ENCODE measurements at regions not wholly inside any gene's neighbourhood (a gene's known extent, or its start where the extent isn't known, plus 50 kb on each side); places are given as distances from the start of the nearest gene placed in this dataset.

DNA sequence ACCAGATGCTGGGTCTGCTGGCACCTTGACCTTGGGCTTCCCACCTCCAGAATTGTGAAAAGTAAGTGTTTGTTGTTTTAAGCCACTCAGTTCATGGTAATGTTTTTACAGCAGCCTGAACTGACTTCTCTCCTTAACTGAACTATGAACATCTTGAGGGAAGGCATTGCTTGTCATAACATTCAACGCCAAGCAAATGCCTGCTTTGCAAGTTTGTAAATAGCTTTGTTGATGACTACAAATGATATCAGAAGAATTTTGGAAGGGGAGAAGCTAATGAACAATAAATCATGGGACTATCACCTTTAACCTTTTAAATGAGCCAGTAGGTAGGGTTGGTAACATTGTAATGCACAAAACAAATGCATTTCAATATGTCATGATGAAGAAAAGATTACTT lies 402.4 kb upstream of the ADARB2 start:
- Histone ChIP-seq H4K91ac (ENCODE audit: low read length) (no peak overlapping the region), H2BK120ac (ENCODE audit: low read depth, low read length) (no peak overlapping the region), H3K14ac (ENCODE audit: low read length in 2 of 2) (no peak overlapping the region), H3K9me3 (ENCODE audit: control insufficient read depth, low read length) (no peaks in the 10 kb centered on the region), H3K4me2 (ENCODE audit: low read length, poor library complexity, severe bottlenecking) (no peak overlapping the region), H2BK5ac (ENCODE audit: low read depth, low read length, poor library complexity, severe bottlenecking) (no peak overlapping the region), H4K8ac (ENCODE audit: low read length) (no peak overlapping the region), H3K18ac (ENCODE audit: low read depth in 1 of 2, low read length in 2 of 2) (no peak overlapping the region), H3K27me3 (ENCODE audit: control insufficient read depth in 1 of 2, insufficient read depth in 1 of 2, low read length in 2 of 2) (no peaks in the 10 kb centered on the region), H3K27ac (ENCODE audit: low read length, poor library complexity, severe bottlenecking) (no peak overlapping the region), H3K4me3 (ENCODE audit: insufficient read depth in 1 of 2, low read depth in 1 of 2, low read length in 2 of 2) (no peak overlapping the region), H3K36me3 (ENCODE audit: control insufficient read depth in 1 of 2, insufficient read depth in 2 of 2, low read depth in 1 of 2, low read length in 2 of 2) (no peaks in the 10 kb centered on the region), H2AK5ac (ENCODE audit: low read length, severe bottlenecking) (no peak overlapping the region), H3K4ac (ENCODE audit: low read depth in 1 of 2, low read length in 2 of 2) (no peak overlapping the region), H2BK15ac (ENCODE audit: low read depth, poor library complexity, severe bottlenecking) (no peak overlapping the region), H3K4me1 (ENCODE audit: control insufficient read depth, insufficient read depth, low read depth, low read length) (no peaks in the 10 kb centered on the region), H2AFZ (ENCODE audit: low read depth, low read length) (no peak overlapping the region), H3K9ac (ENCODE audit: low read length) (no peak overlapping the region), H3K79me1 (replicated peaks; ENCODE audit: low read length, poor library complexity, severe bottlenecking) (no peaks in the 10 kb centered on the region), H2BK12ac (ENCODE audit: low read length in 2 of 2) (no peak overlapping the region), H3K23ac (ENCODE audit: low read length in 2 of 2) (no peak overlapping the region)
- no peak for DNase-seq
- 50% methylated on average over 1 of the region's 1 CpG for WGBS

DNA sequence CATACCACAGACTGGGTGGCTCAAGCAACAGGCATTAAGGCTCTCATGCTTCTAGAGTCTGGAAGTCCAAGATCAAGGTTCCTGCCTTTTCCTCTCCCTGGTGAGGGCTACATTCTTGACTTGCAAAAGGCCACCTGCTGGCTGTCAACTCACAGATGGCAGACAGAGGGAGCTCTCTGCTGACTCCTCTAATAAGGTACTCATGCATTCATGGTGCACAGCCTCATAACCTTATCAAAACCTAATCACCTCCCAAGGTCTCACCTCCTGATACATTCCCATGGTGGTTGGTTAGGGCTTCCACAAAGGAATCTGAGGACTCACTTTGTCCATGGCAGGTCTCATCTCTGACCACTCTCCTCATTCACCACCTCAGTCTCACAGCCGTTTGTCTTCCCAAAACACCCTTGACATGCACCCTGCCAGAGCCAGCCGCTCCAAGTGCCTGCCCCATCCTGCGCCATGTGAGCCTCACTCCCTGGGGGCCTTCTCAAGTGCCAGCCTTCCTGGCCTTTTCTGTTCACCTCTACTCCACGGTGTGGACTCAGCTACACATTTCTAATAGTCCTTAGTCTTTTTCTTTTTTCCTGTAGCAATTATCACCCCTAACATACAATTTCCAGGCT lies 400.3 kb upstream of the ADARB2 start:
- Histone ChIP-seq H2AFZ (ENCODE audit: low read depth, low read length) (no peak overlapping the region), H3K4me1 (ENCODE audit: control insufficient read depth, insufficient read depth, low read depth, low read length) (no peaks in the 10 kb centered on the region), H4K8ac (ENCODE audit: low read length) (no peak overlapping the region), H3K27me3 (ENCODE audit: control insufficient read depth in 1 of 2, insufficient read depth in 1 of 2, low read length in 2 of 2) (no peaks in the 10 kb centered on the region), H2BK15ac (ENCODE audit: low read depth, poor library complexity, severe bottlenecking) (no peak overlapping the region), H3K4me2 (ENCODE audit: low read length, poor library complexity, severe bottlenecking) (no peak overlapping the region), H3K14ac (ENCODE audit: low read length in 2 of 2) (no peak overlapping the region), H3K4ac (ENCODE audit: low read depth in 1 of 2, low read length in 2 of 2) (no peak overlapping the region), H3K27ac (ENCODE audit: low read length, poor library complexity, severe bottlenecking) (no peak overlapping the region), H3K18ac (ENCODE audit: low read depth in 1 of 2, low read length in 2 of 2) (no peak overlapping the region), H2BK12ac (ENCODE audit: low read length in 2 of 2) (no peak overlapping the region), H3K9ac (ENCODE audit: low read length) (no peak overlapping the region), H2BK5ac (ENCODE audit: low read depth, low read length, poor library complexity, severe bottlenecking) (no peak overlapping the region), H4K91ac (ENCODE audit: low read length) (no peak overlapping the region), H3K79me1 (replicated peaks; ENCODE audit: low read length, poor library complexity, severe bottlenecking) (no peaks in the 10 kb centered on the region), H3K9me3 (ENCODE audit: control insufficient read depth, low read length) (peaks cover 3% of the 10 kb centered on the region), H3K4me3 (ENCODE audit: insufficient read depth in 1 of 2, low read depth in 1 of 2, low read length in 2 of 2) (no peak overlapping the region), H2BK120ac (ENCODE audit: low read depth, low read length) (no peak overlapping the region), H3K23ac (ENCODE audit: low read length in 2 of 2) (no peak overlapping the region), H3K36me3 (ENCODE audit: control insufficient read depth in 1 of 2, insufficient read depth in 2 of 2, low read depth in 1 of 2, low read length in 2 of 2) (no peaks in the 10 kb centered on the region), H2AK5ac (ENCODE audit: low read length, severe bottlenecking) (no peak overlapping the region)
- 68% methylated on average over 4 of the region's 4 CpGs for WGBS
- peak; percentile 5 for DNase-seq

DNA sequence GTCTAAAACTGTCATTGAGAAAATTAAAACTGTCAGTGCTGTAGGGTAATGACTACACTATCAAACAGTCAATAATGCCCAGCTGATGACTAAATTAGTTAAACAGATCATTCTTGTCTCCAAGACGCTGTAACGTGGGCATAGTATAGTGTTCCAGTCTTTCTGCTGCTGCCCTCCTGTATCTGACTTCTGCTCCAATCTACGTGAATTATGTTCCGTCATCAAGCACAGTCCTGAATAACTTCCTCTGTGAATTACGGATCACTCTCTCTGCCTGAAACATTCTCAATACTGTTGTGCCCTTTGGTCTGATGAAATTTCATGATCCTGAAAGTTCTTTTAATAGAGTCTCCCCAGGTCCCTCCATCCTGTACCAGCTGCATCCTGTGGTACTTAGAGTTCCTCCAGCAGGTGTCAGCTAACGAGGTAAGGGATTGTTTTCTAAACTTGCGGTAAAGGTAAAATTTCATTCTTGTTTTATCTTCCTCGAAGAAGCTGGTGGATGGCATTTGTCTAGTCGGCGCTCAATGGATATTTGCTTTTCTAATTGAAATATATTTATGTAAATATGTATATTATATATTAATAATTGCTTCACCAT lies 393.5 kb upstream of the ADARB2 start:
- Histone ChIP-seq H3K9me3 (ENCODE audit: control insufficient read depth, low read length) (peaks cover 4% of the 10 kb centered on the region), H3K4me2 (ENCODE audit: low read length, poor library complexity, severe bottlenecking) (no peak overlapping the region), H3K14ac (ENCODE audit: low read length in 2 of 2) (no peak overlapping the region), H3K27me3 (ENCODE audit: control insufficient read depth in 1 of 2, insufficient read depth in 1 of 2, low read length in 2 of 2) (no peaks in the 10 kb centered on the region), H3K18ac (ENCODE audit: low read depth in 1 of 2, low read length in 2 of 2) (no peak overlapping the region), H3K9ac (ENCODE audit: low read length) (no peak overlapping the region), H4K8ac (ENCODE audit: low read length) (no peak overlapping the region), H2BK5ac (ENCODE audit: low read depth, low read length, poor library complexity, severe bottlenecking) (no peak overlapping the region), H2BK120ac (ENCODE audit: low read depth, low read length) (no peak overlapping the region), H2AFZ (ENCODE audit: low read depth, low read length) (no peak overlapping the region), H3K23ac (ENCODE audit: low read length in 2 of 2) (no peak overlapping the region), H2BK15ac (ENCODE audit: low read depth, poor library complexity, severe bottlenecking) (no peak overlapping the region), H3K4ac (ENCODE audit: low read depth in 1 of 2, low read length in 2 of 2) (no peak overlapping the region), H2BK12ac (ENCODE audit: low read length in 2 of 2) (no peak overlapping the region), H3K4me3 (ENCODE audit: insufficient read depth in 1 of 2, low read depth in 1 of 2, low read length in 2 of 2) (no peak overlapping the region), H3K27ac (ENCODE audit: low read length, poor library complexity, severe bottlenecking) (no peak overlapping the region), H3K4me1 (ENCODE audit: control insufficient read depth, insufficient read depth, low read depth, low read length) (no peaks in the 10 kb centered on the region), H2AK5ac (ENCODE audit: low read length, severe bottlenecking) (no peak overlapping the region), H3K36me3 (ENCODE audit: control insufficient read depth in 1 of 2, insufficient read depth in 2 of 2, low read depth in 1 of 2, low read length in 2 of 2) (no peaks in the 10 kb centered on the region), H3K79me1 (replicated peaks; ENCODE audit: low read length, poor library complexity, severe bottlenecking) (no peaks in the 10 kb centered on the region), H4K91ac (ENCODE audit: low read length) (no peak overlapping the region)
- 62% methylated on average over 8 of the region's 10 CpGs for WGBS
- DNase-seq = no peak

DNA sequence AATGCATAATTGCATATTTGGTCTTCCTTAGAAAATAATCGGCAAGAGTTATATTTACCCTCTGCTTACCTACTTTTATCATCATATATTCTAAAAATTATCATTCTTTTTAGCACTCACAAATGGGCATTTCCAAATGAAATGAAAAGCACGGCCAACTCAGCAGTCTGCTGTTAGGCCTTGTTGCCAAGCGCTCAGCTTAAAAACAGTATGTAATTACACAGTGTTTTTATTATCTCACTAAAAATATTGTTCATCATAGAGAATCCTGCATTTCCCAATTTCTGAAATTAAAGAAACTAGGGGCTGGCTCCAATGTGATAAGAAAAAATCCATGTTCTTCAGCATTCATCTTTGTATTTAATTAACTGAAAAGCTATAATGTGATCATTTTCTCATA lies 391.7 kb upstream of the ADARB2 start:
- Histone ChIP-seq H3K4me1 (ENCODE audit: control insufficient read depth, insufficient read depth, low read depth, low read length) (no peaks in the 10 kb centered on the region), H4K8ac (ENCODE audit: low read length) (no peak overlapping the region), H3K27ac (ENCODE audit: low read length, poor library complexity, severe bottlenecking) (no peak overlapping the region), H2BK5ac (ENCODE audit: low read depth, low read length, poor library complexity, severe bottlenecking) (no peak overlapping the region), H3K4me2 (ENCODE audit: low read length, poor library complexity, severe bottlenecking) (no peak overlapping the region), H2BK12ac (ENCODE audit: low read length in 2 of 2) (no peak overlapping the region), H3K18ac (ENCODE audit: low read depth in 1 of 2, low read length in 2 of 2) (no peak overlapping the region), H3K4ac (ENCODE audit: low read depth in 1 of 2, low read length in 2 of 2) (no peak overlapping the region), H3K9ac (ENCODE audit: low read length) (no peak overlapping the region), H3K4me3 (ENCODE audit: insufficient read depth in 1 of 2, low read depth in 1 of 2, low read length in 2 of 2) (no peak overlapping the region), H3K23ac (ENCODE audit: low read length in 2 of 2) (no peak overlapping the region), H2BK15ac (ENCODE audit: low read depth, poor library complexity, severe bottlenecking) (no peak overlapping the region), H3K36me3 (ENCODE audit: control insufficient read depth in 1 of 2, insufficient read depth in 2 of 2, low read depth in 1 of 2, low read length in 2 of 2) (no peaks in the 10 kb centered on the region), H4K91ac (ENCODE audit: low read length) (no peak overlapping the region), H3K79me1 (replicated peaks; ENCODE audit: low read length, poor library complexity, severe bottlenecking) (no peaks in the 10 kb centered on the region), H2AFZ (ENCODE audit: low read depth, low read length) (no peak overlapping the region), H3K27me3 (ENCODE audit: control insufficient read depth in 1 of 2, insufficient read depth in 1 of 2, low read length in 2 of 2) (no peaks in the 10 kb centered on the region), H3K9me3 (ENCODE audit: control insufficient read depth, low read length) (peaks cover 4% of the 10 kb centered on the region), H3K14ac (ENCODE audit: low read length in 2 of 2) (no peak overlapping the region), H2BK120ac (ENCODE audit: low read depth, low read length) (no peak overlapping the region), H2AK5ac (ENCODE audit: low read length, severe bottlenecking) (no peak overlapping the region)
- DNase-seq = no peak
- WGBS = 83% methylated on average over 2 of the region's 3 CpGs

Measured in mesenchymal stem cell (in vitro differentiated cells and primary cell).